ENCODE measurements at regions not wholly inside any gene's neighbourhood (a gene's known extent, or its start where the extent isn't known, plus 50 kb on each side); places are given as distances from the start of the nearest gene placed in this dataset.

- Mint-ChIP-seq H3K9me3 (no peaks in the 10 kb centered on the region), H3K27ac (no peak overlapping the region), H3K4me1 (ENCODE audit: low read depth) (peaks cover 16% of the 10 kb centered on the region), H3K27me3 (no peaks in the 10 kb centered on the region), H3K36me3 (ENCODE audit: low read depth) (no peaks in the 10 kb centered on the region), H3K4me3 (no peak overlapping the region)
- intact Hi-C loops (cut with micrococcal nuclease): loop anchor here (5.0 to 10.0 kb wide), 3 partner anchors 177 to 340 kb away; no protein-coding TSS in a partner anchor
- CTCF ChIA-PET: interaction anchor here (0.8 to 9.5 kb wide), 28 partner anchors 8 to 604 kb away, joined by 3 to 236 read pairs (median 5); partner anchors contain the start of genes UBL3 and USPL1
- no peak for TF ChIP-seq CTCF (IDR thresholded peaks at IDR 0.05)
- DNase-seq (peak; percentile 37), ATAC-seq (no peak)
- POLR2A ChIA-PET: interaction anchor here (1.3 kb wide), 1 partner anchor 262 kb away, joined by 4 read pairs; the partner anchor contains the start of gene UBL3
Measured at GRCh38 chr13:30111810-30112209, 195.5 kb downstream of the KATNAL1 start.

GRCh38 chr13:30110301-30111070, 196.9 kb downstream of the KATNAL1 start:
- CTCF ChIA-PET: interaction anchor here (1.2 to 9.5 kb wide), 9 partner anchors 15 to 397 kb away, joined by 3 to 236 read pairs (median 5); no protein-coding TSS in a partner anchor
- H3K9me3 Mint-ChIP-seq: no peaks in the 10 kb centered on the region
- H3K36me3 Mint-ChIP-seq (ENCODE audit: low read depth): no peaks in the 10 kb centered on the region
- no peak overlapping the region for H3K4me3 Mint-ChIP-seq
- intact Hi-C loops (cut with micrococcal nuclease): loop anchor here (5.0 to 10.0 kb wide), 3 partner anchors 176 to 338 kb away; no protein-coding TSS in a partner anchor
- no peak for ATAC-seq
- DNase-seq: no peak
- H3K27me3 Mint-ChIP-seq: no peaks in the 10 kb centered on the region
- H3K27ac Mint-ChIP-seq: no peak overlapping the region
- peaks cover 16% of the 10 kb centered on the region for H3K4me1 Mint-ChIP-seq (ENCODE audit: low read depth)
- POLR2A ChIA-PET: interaction anchor here (1.3 kb wide), 1 partner anchor 261 kb away, joined by 4 read pairs; the partner anchor contains the start of gene UBL3
- TF ChIP-seq CTCF (IDR thresholded peaks at IDR 0.05): no peak

GRCh38 chr13:30109471-30110135, 197.7 kb downstream of the KATNAL1 start:
- intact Hi-C loops (cut with micrococcal nuclease): loop anchor here (5.0 to 10.0 kb wide), 3 partner anchors 175 to 337 kb away; no protein-coding TSS in a partner anchor
- Mint-ChIP-seq H3K36me3 (ENCODE audit: low read depth) (no peaks in the 10 kb centered on the region), H3K27ac (no peak overlapping the region), H3K27me3 (no peaks in the 10 kb centered on the region), H3K9me3 (no peaks in the 10 kb centered on the region), H3K4me1 (ENCODE audit: low read depth) (peaks cover 13% of the 10 kb centered on the region), H3K4me3 (no peak overlapping the region)
- ChIA-PET CTCF (interaction anchor here (0.9 to 9.5 kb wide), 2 partner anchors 152 to 337 kb away, joined by 3 to 236 read pairs; no protein-coding TSS in a partner anchor), POLR2A (no interaction called here)
- no peak for TF ChIP-seq CTCF (IDR thresholded peaks at IDR 0.05)
- ATAC-seq (no peak), DNase-seq (no peak)

- TF ChIP-seq CTCF (IDR thresholded peaks at IDR 0.05): no peak
- ChIA-PET CTCF (interaction anchor here (0.9 to 9.5 kb wide), 2 partner anchors 151 to 336 kb away, joined by 3 to 236 read pairs; no protein-coding TSS in a partner anchor), POLR2A (no interaction called here)
- Mint-ChIP-seq H3K4me3 (no peak overlapping the region), H3K27ac (no peak overlapping the region), H3K9me3 (no peaks in the 10 kb centered on the region), H3K36me3 (ENCODE audit: low read depth) (no peaks in the 10 kb centered on the region), H3K27me3 (no peaks in the 10 kb centered on the region), H3K4me1 (ENCODE audit: low read depth) (peaks cover 10% of the 10 kb centered on the region)
- no peak for DNase-seq
- intact Hi-C loops (cut with micrococcal nuclease): no loop called here
- no peak for ATAC-seq
Measured at GRCh38 chr13:30108913-30109237, 198.5 kb downstream of the KATNAL1 start.

All from activated CD8-positive, alpha-beta T cell treated with anti-CD3 and anti-CD28 coated beads for 36 hours (primary cell).